GM19463 (cell line): ENCODE measurements at regions not wholly inside any gene's neighbourhood (a gene's known extent, or its start where the extent isn't known, plus 50 kb on each side); places are given as distances from the start of the nearest gene placed in this dataset.
"Not testable (repeated sequence)": the region's sequence is repeated elsewhere in the genome, so short reads cannot be mapped to it uniquely, and the experiment has no call there.

Source experiments
- ATAC-seq: cut with Tn5 transposase; IDR thresholded peaks from one replicate; pipeline ENCODE4 v1.9.1; 2021; ENCODE audit warnings: mild to moderate bottlenecking, moderate library complexity; ENCODE audit not compliant: unreplicated experiment

GRCh38 chr2:38454081-38454480, 77.0 kb upstream of the ATL2 start:
- ATAC-seq = no peak

GRCh38 chr2:38451778-38452177, 74.7 kb upstream of the ATL2 start:
- ATAC-seq = not testable (repeated sequence)

GRCh38 chr2:38450509-38450908, 73.4 kb upstream of the ATL2 start:
- no peak for ATAC-seq

- ATAC-seq = no peak
Measured at GRCh38 chr2:38448692-38449410, 71.8 kb upstream of the ATL2 start.

GRCh38 chr2:38446906-38447561, 70.0 kb upstream of the ATL2 start:
- no peak for ATAC-seq

GRCh38 chr2:38446418-38446817, 69.3 kb upstream of the ATL2 start:
- no peak for ATAC-seq

GRCh38 chr2:38444247-38444646, 67.2 kb upstream of the ATL2 start:
- ATAC-seq = no peak

GRCh38 chr2:38442643-38443541, 65.8 kb upstream of the ATL2 start:
- ATAC-seq = no peak

GRCh38 chr2:38441346-38441745, 64.3 kb upstream of the ATL2 start:
- ATAC-seq = no peak

GRCh38 chr2:38440655-38441054, 63.6 kb upstream of the ATL2 start:
- ATAC-seq = no peak

- no peak for ATAC-seq
Measured at GRCh38 chr2:38439863-38440262, 62.8 kb upstream of the ATL2 start.

GRCh38 chr2:38438883-38439612, 62.0 kb upstream of the ATL2 start:
- peak; percentile 88 for ATAC-seq

GRCh38 chr2:38438133-38438882, 61.2 kb upstream of the ATL2 start:
- no peak for ATAC-seq

GRCh38 chr2:38436227-38436664, 59.2 kb upstream of the ATL2 start:
- no peak for ATAC-seq

- no peak for ATAC-seq
Measured at GRCh38 chr2:38435775-38436174, 58.7 kb upstream of the ATL2 start.

- no peak for ATAC-seq
Measured at GRCh38 chr2:38434595-38434994, 57.5 kb upstream of the ATL2 start.

GRCh38 chr2:38433607-38433975, 56.5 kb upstream of the ATL2 start:
- no peak for ATAC-seq

- ATAC-seq = no peak
Measured at GRCh38 chr2:38432820-38433606, 55.9 kb upstream of the ATL2 start.

GRCh38 chr2:38430597-38431207, 53.6 kb upstream of the ATL2 start:
- ATAC-seq = no peak
